ENCODE measurements at regions not wholly inside any gene's neighbourhood (a gene's known extent, or its start where the extent isn't known, plus 50 kb on each side); places are given as distances from the start of the nearest gene placed in this dataset.
"Not testable (repeated sequence)": the region's sequence is repeated elsewhere in the genome, so short reads cannot be mapped to it uniquely, and the experiment has no call there.

- DNase-seq (ENCODE audit: low read depth), result peak; percentile 65
- H3K4me3 ChIP-seq (ENCODE audit: low read depth, low read length), result no peak overlapping the region
- no peak for TF ChIP-seq CTCF (IDR thresholded peaks at IDR 0.05; ENCODE audit: insufficient read depth, low read depth, low read length)
Measured at GRCh38 chr12:65721541-65722190, 102.6 kb upstream of the HMGA2 start.

GRCh38 chr12:65725376-65725775 is 98.9 kb upstream of the HMGA2 start:
- no peak for DNase-seq (ENCODE audit: low read depth)
- no peak for TF ChIP-seq CTCF (IDR thresholded peaks at IDR 0.05; ENCODE audit: insufficient read depth, low read depth, low read length)
- no peak overlapping the region for H3K4me3 ChIP-seq (ENCODE audit: low read depth, low read length)

GRCh38 chr12:65728455-65728847 is 95.8 kb upstream of the HMGA2 start:
- H3K4me3 ChIP-seq (ENCODE audit: low read depth, low read length), result peak overlapping the region; percentile 64
- no peak for DNase-seq (ENCODE audit: low read depth)
- no peak for TF ChIP-seq CTCF (IDR thresholded peaks at IDR 0.05; ENCODE audit: insufficient read depth, low read depth, low read length)

GRCh38 chr12:65728848-65729793 is 95.2 kb upstream of the HMGA2 start:
- peak; percentile 21 for DNase-seq (ENCODE audit: low read depth)
- peak overlapping the region; percentile 64 for H3K4me3 ChIP-seq (ENCODE audit: low read depth, low read length)
- TF ChIP-seq CTCF (IDR thresholded peaks at IDR 0.05; ENCODE audit: insufficient read depth, low read depth, low read length), result no peak

- no peak for TF ChIP-seq CTCF (IDR thresholded peaks at IDR 0.05; ENCODE audit: insufficient read depth, low read depth, low read length)
- H3K4me3 ChIP-seq (ENCODE audit: low read depth, low read length), result no peak overlapping the region
- DNase-seq (ENCODE audit: low read depth), result no peak
Measured at GRCh38 chr12:65731771-65732170, 92.5 kb upstream of the HMGA2 start.

GRCh38 chr12:65733643-65734042 is 90.6 kb upstream of the HMGA2 start:
- not testable (repeated sequence) for DNase-seq (ENCODE audit: low read depth); H3K4me3 ChIP-seq (ENCODE audit: low read depth, low read length)

- no peak for TF ChIP-seq CTCF (IDR thresholded peaks at IDR 0.05; ENCODE audit: insufficient read depth, low read depth, low read length)
- DNase-seq (ENCODE audit: low read depth), result no peak
- H3K4me3 ChIP-seq (ENCODE audit: low read depth, low read length), result no peak overlapping the region
Measured at GRCh38 chr12:65734226-65734625, 90.1 kb upstream of the HMGA2 start.
